ENCODE measurements at regions not wholly inside any gene's neighbourhood (a gene's known extent, or its start where the extent isn't known, plus 50 kb on each side); places are given as distances from the start of the nearest gene placed in this dataset.
A peak's percentile ranks its signal among the peaks of the same experiment; 100 is the strongest.

GRCh38 chr2:7598402-7598801 lies 681.2 kb downstream of the RNF144A start:
- no peak for DNase-seq (ENCODE audit: low spot score)

- DNase-seq (ENCODE audit: low spot score): no peak
These were observed 682.4 kb downstream of the RNF144A start for GRCh38 chr2:7599462-7600258.

GRCh38 chr2:7601990-7602389 lies 684.8 kb downstream of the RNF144A start:
- DNase-seq (ENCODE audit: low spot score): no peak

- DNase-seq (ENCODE audit: low spot score): no peak
These were observed 687.2 kb downstream of the RNF144A start for GRCh38 chr2:7604456-7604855.

- no peak for DNase-seq (ENCODE audit: low spot score)
These were observed 690.4 kb downstream of the RNF144A start for GRCh38 chr2:7607441-7608173.

GRCh38 chr2:7609556-7609955 lies 692.3 kb downstream of the RNF144A start:
- no peak for DNase-seq (ENCODE audit: low spot score)

GRCh38 chr2:7609974-7610373 lies 692.8 kb downstream of the RNF144A start:
- DNase-seq (ENCODE audit: low spot score): no peak

- DNase-seq (ENCODE audit: low spot score): no peak
These were observed 694.5 kb downstream of the RNF144A start for GRCh38 chr2:7611750-7612149.

GRCh38 chr2:7612969-7613368 lies 695.8 kb downstream of the RNF144A start:
- no peak for DNase-seq (ENCODE audit: low spot score)

GRCh38 chr2:7613831-7614230 lies 696.6 kb downstream of the RNF144A start:
- no peak for DNase-seq (ENCODE audit: low spot score)

GRCh38 chr2:7618031-7618430 lies 700.8 kb downstream of the RNF144A start:
- DNase-seq (ENCODE audit: low spot score): no peak

GRCh38 chr2:7619203-7619970 lies 702.2 kb downstream of the RNF144A start:
- DNase-seq (ENCODE audit: low spot score): no peak

GRCh38 chr2:7620255-7620654 lies 703.0 kb downstream of the RNF144A start:
- no peak for DNase-seq (ENCODE audit: low spot score)

GRCh38 chr2:7621018-7621814 lies 704.0 kb downstream of the RNF144A start:
- DNase-seq (ENCODE audit: low spot score): no peak

- DNase-seq (ENCODE audit: low spot score): no peak
These were observed 708.4 kb downstream of the RNF144A start for GRCh38 chr2:7625392-7626138.

- DNase-seq (ENCODE audit: low spot score): no peak
These were observed 708.9 kb downstream of the RNF144A start for GRCh38 chr2:7626139-7626537.

- peak; percentile 3 for DNase-seq (ENCODE audit: low spot score)
These were observed 710.4 kb downstream of the RNF144A start for GRCh38 chr2:7627583-7627982.

- no peak for DNase-seq (ENCODE audit: low spot score)
These were observed 715.2 kb downstream of the RNF144A start for GRCh38 chr2:7632420-7632819.

GRCh38 chr2:7633566-7634153 lies 716.4 kb downstream of the RNF144A start:
- no peak for DNase-seq (ENCODE audit: low spot score)

- no peak for DNase-seq (ENCODE audit: low spot score)
These were observed 717.2 kb downstream of the RNF144A start for GRCh38 chr2:7634409-7634808.

GRCh38 chr2:7639476-7639875 lies 722.3 kb downstream of the RNF144A start:
- no peak for DNase-seq (ENCODE audit: low spot score)

Measured in H4 (cell line).